DMS 273 (cell line): ENCODE measurements at regions not wholly inside any gene's neighbourhood (a gene's known extent, or its start where the extent isn't known, plus 50 kb on each side); places are given as distances from the start of the nearest gene placed in this dataset.

Experiments
- DNase-seq: peaks from one replicate; lab custom pipeline; 2025; ENCODE audit not compliant: unreplicated experiment; lab: John Stamatoyannopoulos, UW

- DNase-seq = peak; percentile 29
These were observed 56.0 kb upstream of the FAM174A start for GRCh38 chr5:100479079-100479688.

GRCh38 chr5:100472091-100472490, 63.1 kb upstream of the FAM174A start:
- no peak for DNase-seq

- no peak for DNase-seq
These were observed 65.4 kb upstream of the FAM174A start for GRCh38 chr5:100469767-100470166.

GRCh38 chr5:100464418-100464817, 70.8 kb upstream of the FAM174A start:
- no peak for DNase-seq

GRCh38 chr5:100456615-100457014, 78.6 kb upstream of the FAM174A start:
- DNase-seq = no peak

GRCh38 chr5:100452126-100452525, 83.0 kb upstream of the FAM174A start:
- DNase-seq = no peak

GRCh38 chr5:100448111-100448528, 87.1 kb upstream of the FAM174A start:
- DNase-seq = no peak

GRCh38 chr5:100446879-100447430, 88.2 kb upstream of the FAM174A start:
- no peak for DNase-seq

GRCh38 chr5:100444961-100445360, 90.2 kb upstream of the FAM174A start:
- no peak for DNase-seq

- DNase-seq = no peak
These were observed 100.4 kb upstream of the FAM174A start for GRCh38 chr5:100434815-100435214.

GRCh38 chr5:100432741-100433140, 102.4 kb upstream of the FAM174A start:
- no peak for DNase-seq

- peak; percentile 78 for DNase-seq
These were observed 104.6 kb upstream of the FAM174A start for GRCh38 chr5:100430268-100431195.

GRCh38 chr5:100424787-100425186, 110.4 kb upstream of the FAM174A start:
- peak; percentile 3 for DNase-seq

- no peak for DNase-seq
These were observed 111.2 kb upstream of the FAM174A start for GRCh38 chr5:100424017-100424416.

GRCh38 chr5:100423330-100423729, 111.8 kb upstream of the FAM174A start:
- DNase-seq = no peak

GRCh38 chr5:100421360-100421759, 113.8 kb upstream of the FAM174A start:
- DNase-seq = no peak

- DNase-seq = no peak
These were observed 116.9 kb upstream of the FAM174A start for GRCh38 chr5:100418231-100418630.

GRCh38 chr5:100409660-100410151, 125.5 kb upstream of the FAM174A start:
- DNase-seq = peak; percentile 7

GRCh38 chr5:100407053-100407452, 128.1 kb upstream of the FAM174A start:
- no peak for DNase-seq

GRCh38 chr5:100406640-100407039, 128.5 kb upstream of the FAM174A start:
- DNase-seq = peak; percentile 71

- no peak for DNase-seq
These were observed 133.1 kb upstream of the FAM174A start for GRCh38 chr5:100402071-100402470.

- no peak for DNase-seq
These were observed 134.0 kb upstream of the FAM174A start for GRCh38 chr5:100401149-100401548.
